ENCODE measurements at regions not wholly inside any gene's neighbourhood (a gene's known extent, or its start where the extent isn't known, plus 50 kb on each side); places are given as distances from the start of the nearest gene placed in this dataset.
"Not testable (repeated sequence)": the region's sequence is repeated elsewhere in the genome, so short reads cannot be mapped to it uniquely, and the experiment has no call there.

DNA sequence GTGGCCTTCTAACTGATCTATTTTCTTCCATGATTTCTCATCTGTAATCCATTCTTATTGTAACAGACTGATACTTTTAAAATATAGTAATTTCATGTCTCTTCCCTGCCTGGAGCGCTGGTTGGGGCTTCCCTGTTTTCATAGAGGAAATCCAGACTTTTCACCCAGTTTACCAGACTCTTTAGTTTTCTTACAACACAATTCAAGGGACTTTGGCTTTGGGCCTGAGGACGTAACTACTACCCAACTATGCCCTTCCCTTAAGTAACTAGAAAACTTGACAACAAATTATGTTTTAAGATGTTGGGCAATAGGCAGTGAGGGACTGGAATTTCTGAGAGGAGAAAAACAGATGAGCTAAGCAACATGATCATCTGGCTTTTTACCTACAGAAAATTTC lies 289.6 kb downstream of the FGF10 start:
- Histone ChIP-seq H3K36me3 (no peaks in the 10 kb centered on the region), H3K4me1 (no peaks in the 10 kb centered on the region), H3K9me3 (no peaks in the 10 kb centered on the region), H3K27ac (no peak overlapping the region), H3K4me3 (no peak overlapping the region), H3K27me3 (no peaks in the 10 kb centered on the region)
- TF ChIP-seq, protein P1, sequence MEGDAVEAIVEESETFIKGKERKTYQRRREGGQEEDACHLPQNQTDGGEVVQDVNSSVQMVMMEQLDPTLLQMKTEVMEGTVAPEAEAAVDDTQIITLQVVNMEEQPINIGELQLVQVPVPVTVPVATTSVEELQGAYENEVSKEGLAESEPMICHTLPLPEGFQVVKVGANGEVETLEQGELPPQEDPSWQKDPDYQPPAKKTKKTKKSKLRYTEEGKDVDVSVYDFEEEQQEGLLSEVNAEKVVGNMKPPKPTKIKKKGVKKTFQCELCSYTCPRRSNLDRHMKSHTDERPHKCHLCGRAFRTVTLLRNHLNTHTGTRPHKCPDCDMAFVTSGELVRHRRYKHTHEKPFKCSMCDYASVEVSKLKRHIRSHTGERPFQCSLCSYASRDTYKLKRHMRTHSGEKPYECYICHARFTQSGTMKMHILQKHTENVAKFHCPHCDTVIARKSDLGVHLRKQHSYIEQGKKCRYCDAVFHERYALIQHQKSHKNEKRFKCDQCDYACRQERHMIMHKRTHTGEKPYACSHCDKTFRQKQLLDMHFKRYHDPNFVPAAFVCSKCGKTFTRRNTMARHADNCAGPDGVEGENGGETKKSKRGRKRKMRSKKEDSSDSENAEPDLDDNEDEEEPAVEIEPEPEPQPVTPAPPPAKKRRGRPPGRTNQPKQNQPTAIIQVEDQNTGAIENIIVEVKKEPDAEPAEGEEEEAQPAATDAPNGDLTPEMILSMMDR (IDR thresholded peaks at IDR 0.05), result no peak
- DNase-seq (ENCODE audit: low spot score in 2 of 2), result no peak
- intact Hi-C loops (cut with DNase I), result loop anchor here (2.0 kb wide), 1 partner anchor 31 kb away; no protein-coding TSS in a partner anchor

DNA sequence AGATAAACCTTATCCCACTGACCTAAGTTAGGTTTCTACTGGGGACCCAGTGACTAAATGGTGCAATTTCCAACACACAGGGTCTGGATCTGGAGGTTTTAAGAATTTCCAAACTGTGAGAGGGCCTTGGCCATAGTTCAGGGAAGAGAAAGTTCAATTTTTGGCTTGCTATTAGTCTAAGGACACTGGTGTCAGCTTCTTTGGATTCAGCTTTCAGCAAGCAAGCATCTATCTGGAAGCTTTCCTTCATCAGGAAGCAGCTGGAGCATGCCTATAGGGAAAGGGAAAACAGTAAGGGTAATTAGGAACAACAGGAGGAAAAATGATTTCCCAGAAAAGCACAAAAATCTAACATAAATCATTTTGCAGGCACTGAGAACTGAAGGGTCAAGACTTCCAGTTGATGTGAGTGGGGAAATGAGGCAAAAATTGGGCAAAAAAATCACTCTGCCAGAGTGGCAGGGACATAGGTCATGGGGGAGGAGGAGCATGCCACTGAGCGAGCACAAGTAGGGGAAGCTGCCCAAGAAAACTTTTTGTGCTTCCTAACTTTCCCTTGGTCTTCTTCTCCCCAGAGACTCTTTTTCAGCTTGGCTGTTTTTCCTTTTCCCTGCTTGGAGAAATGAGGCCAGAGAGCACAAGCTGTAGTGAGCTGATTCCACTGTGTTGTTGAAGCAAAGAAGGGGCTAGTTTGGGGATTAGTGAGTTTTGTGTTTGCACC lies 299.6 kb downstream of the FGF10 start:
- no peaks in the 10 kb centered on the region for H3K27me3 ChIP-seq
- no peaks in the 10 kb centered on the region for H3K36me3 ChIP-seq
- H3K9me3 ChIP-seq, result no peaks in the 10 kb centered on the region
- H3K27ac ChIP-seq, result no peak overlapping the region
- no peak for DNase-seq (ENCODE audit: low spot score in 2 of 2)
- TF ChIP-seq, protein P1 (IDR thresholded peaks at IDR 0.05), result no peak
- intact Hi-C loops (cut with DNase I), result no loop called here
- H3K4me3 ChIP-seq, result no peak overlapping the region
- H3K4me1 ChIP-seq, result no peaks in the 10 kb centered on the region

DNA sequence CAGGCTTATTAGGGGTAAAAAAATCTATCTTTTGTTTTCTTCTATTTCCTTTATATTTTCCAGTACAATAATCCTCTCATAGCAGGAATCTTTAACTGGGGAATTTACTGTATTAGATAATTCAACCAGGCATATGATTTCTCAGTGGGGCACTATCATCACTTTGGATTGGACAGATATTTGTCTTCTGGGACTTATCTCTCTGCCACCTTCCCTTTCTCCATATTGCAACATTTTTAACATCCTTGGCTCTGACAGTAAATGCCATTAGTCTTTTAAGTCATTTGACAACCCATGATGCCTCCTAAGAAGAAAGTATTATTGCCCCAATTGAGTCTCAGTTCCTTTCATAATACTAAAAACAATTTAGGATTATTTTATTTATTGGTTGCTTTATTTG lies 304.1 kb downstream of the FGF10 start:
- no peak overlapping the region for H3K27ac ChIP-seq
- H3K9me3 ChIP-seq, result no peaks in the 10 kb centered on the region
- no peaks in the 10 kb centered on the region for H3K36me3 ChIP-seq
- no peak for DNase-seq (ENCODE audit: low spot score in 2 of 2)
- no peak overlapping the region for H3K4me3 ChIP-seq
- no peaks in the 10 kb centered on the region for H3K4me1 ChIP-seq
- intact Hi-C loops (cut with DNase I), result no loop called here
- TF ChIP-seq, protein P1 (IDR thresholded peaks at IDR 0.05), result no peak
- H3K27me3 ChIP-seq, result no peaks in the 10 kb centered on the region

DNA sequence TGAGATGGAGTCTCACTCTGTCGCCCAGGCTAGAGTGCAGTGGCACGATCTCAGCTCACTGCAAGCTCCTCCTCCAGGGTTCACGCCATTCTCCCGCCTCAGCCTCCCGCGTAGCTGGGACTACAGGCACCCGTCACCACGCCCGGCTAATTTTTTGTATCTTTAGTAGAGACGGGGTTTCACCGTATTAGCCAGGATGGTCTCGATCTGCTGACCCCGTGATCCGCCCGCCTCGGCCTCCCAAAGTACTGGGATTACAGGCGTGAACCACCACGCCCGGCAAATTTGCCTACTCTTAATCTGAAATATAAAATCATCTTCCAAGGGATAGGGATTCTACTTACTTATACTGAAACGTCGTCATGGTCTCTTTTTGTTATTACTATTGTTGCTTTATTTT lies 314.7 kb downstream of the FGF10 start:
- H3K36me3 ChIP-seq; intact Hi-C loops (cut with DNase I); H3K4me1 ChIP-seq; H3K4me3 ChIP-seq; H3K9me3 ChIP-seq; H3K27me3 ChIP-seq; H3K27ac ChIP-seq; DNase-seq (ENCODE audit: low spot score in 2 of 2): not testable (repeated sequence)

DNA sequence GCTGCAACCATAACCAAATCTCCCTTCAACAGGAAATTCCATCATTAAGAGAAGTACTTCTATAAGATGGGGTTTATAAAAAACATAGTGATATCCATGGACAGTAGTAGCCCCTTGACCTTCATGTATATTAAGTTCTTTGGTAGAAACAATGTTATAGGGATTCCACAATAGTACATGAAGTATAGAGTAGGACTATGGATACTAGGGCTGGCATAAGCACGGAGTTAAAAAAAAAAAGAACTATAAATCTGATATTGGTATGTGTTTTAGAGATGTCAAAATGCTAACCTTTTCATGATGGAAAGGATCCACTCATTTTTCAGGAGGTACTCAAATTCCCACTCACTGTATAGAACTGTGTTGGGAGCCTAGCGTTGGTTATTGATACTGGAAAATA lies 337.6 kb downstream of the FGF10 start:
- intact Hi-C loops (cut with DNase I), result no loop called here

DNA sequence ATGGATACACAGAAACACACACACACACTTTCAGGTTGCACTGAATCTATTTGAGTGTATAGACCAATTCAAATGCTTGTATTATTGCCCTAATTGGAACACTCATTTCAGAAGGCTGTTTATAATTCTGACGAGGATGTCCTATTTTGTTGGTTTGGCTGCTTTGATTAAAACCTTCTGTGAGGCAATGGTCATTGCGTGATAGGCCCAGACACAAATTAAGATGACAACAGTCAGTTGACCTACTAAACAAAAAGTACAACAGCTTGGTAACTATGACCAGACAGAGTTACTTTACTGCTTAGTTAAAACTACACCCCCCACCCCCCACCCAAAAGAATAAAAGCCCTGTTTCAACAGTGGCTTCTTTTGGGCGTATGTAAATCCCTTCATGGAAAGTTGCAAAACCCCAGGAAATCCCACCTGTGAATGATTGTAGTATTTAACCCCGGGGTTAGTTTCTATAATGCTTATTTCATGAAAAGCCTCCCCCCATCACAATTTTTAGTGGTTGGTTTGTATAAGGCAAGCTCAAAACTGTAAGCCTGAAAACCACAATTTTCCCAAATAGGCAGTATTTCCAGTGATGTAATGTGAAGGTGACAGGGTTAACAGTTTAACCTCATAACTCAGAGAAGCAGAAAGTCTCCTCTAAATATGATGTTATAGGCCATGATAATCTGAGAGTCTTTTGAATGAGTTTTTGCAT lies 340.8 kb downstream of the FGF10 start:
- no peak overlapping the region for H3K27ac ChIP-seq

More for the DNA sequence above, 337.6 kb downstream of the FGF10 start:
- no peak overlapping the region for H3K27ac ChIP-seq
- no peaks in the 10 kb centered on the region for H3K9me3 ChIP-seq
- no peak overlapping the region for H3K4me3 ChIP-seq
- H3K36me3 ChIP-seq, result no peaks in the 10 kb centered on the region
- H3K4me1 ChIP-seq, result no peaks in the 10 kb centered on the region
- no peak for DNase-seq (ENCODE audit: low spot score in 2 of 2)
- TF ChIP-seq, protein P1 (IDR thresholded peaks at IDR 0.05), result no peak
- H3K27me3 ChIP-seq, result no peaks in the 10 kb centered on the region

More for the DNA sequence above, 340.8 kb downstream of the FGF10 start:
- no peak overlapping the region for H3K4me3 ChIP-seq
- H3K4me1 ChIP-seq, result no peaks in the 10 kb centered on the region
- intact Hi-C loops (cut with DNase I), result no loop called here
- H3K27me3 ChIP-seq, result no peaks in the 10 kb centered on the region
- no peaks in the 10 kb centered on the region for H3K9me3 ChIP-seq
- no peak for DNase-seq (ENCODE audit: low spot score in 2 of 2)
- TF ChIP-seq, protein P1 (IDR thresholded peaks at IDR 0.05), result no peak
- H3K36me3 ChIP-seq, result no peaks in the 10 kb centered on the region
